Limb (tissue), 2 donors: ENCODE measurements at regions not wholly inside any gene's neighbourhood (a gene's known extent, or its start where the extent isn't known, plus 50 kb on each side); places are given as distances from the start of the nearest gene placed in this dataset.
"Not testable (repeated sequence)": the region's sequence is repeated elsewhere in the genome, so short reads cannot be mapped to it uniquely, and the experiment has no call there.

Experiments
- DNase-seq, 2 donors: peaks; one replicate each; pipeline ENCODE4 v3.0.0-alpha.2; 2016; ENCODE audit errors: extremely low spot score in 2 of 2

DNA sequence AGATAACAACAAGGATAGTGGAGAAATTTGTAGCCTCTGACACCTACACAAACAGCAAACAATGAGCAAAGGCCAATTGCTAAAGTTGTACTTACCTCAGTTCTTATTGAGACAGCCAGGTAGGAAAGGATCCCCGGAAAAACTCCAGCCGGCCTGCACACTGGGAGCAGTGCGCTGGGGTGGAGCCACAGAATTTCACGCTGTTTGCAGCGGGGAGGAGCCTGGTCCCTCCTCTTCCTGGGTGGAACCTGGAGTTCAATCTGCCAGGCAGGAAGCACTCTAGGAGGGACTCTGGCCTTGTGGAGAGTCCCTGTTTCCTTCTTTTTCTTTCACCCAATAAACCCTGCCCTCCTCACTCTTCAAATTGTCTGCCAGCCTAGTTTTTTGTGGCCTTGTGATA, 382.6 kb upstream of the TGIF2LX start:
- not testable (repeated sequence) for DNase-seq

DNA sequence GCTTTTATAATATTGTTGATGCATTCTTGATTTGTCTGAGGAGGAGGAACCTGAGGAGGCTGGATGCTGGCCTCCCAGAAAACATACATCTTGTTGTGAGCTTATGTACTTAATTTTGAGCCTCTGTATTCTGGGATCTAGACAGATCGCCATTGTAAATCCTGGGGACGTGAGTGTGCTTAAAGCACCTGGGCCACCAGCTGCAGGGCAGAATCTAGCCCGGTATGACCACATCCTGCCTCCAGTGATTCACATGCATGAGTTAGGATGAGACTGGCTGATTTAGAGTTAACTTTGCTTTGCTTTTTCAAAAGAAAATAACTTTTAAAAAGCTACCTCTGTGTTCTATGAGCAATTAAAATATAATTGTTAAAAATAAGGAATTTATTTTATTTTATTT, 364.6 kb upstream of the TGIF2LX start:
- DNase-seq, result not testable (repeated sequence)

DNA sequence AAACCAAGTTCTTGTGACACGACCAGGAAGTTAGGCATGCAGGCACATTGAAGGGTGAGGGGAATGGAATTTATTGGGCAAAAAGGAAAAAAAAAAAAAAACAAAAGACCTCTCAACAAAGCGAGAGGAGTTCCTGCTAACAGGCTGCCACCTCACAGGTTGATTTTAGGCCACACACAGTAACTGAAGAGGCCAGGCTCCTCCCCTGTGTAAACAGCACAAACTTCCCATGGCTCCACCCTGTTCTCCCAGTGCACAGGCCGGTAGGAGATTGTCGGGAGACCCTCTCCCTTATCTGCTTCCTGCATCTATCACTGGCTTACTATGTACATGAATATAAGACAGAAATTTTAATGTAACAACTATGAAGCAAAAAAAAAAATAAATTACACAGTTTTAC, 359.6 kb upstream of the TGIF2LX start:
- DNase-seq, result not testable (repeated sequence)

DNA sequence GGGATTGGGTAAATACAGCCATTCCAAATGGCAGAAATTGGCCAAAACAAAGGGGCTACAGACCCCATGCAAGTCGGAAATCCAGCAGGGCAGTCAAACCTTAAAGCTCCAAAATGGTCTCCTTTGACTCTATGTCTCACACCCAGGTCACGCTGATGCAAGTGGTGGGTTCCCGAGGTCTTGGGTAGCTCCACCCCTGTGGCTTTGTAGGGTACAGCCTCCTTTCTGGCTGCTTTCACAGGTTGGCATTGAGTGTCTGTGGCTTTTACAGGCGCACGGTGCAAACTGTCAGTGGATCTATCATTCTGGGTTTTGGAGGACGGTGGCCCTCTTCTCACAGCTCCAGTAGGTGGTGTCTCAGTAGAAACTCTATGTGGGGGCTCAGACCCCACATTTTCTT, 358.6 kb upstream of the TGIF2LX start:
- not testable (repeated sequence) for DNase-seq

DNA sequence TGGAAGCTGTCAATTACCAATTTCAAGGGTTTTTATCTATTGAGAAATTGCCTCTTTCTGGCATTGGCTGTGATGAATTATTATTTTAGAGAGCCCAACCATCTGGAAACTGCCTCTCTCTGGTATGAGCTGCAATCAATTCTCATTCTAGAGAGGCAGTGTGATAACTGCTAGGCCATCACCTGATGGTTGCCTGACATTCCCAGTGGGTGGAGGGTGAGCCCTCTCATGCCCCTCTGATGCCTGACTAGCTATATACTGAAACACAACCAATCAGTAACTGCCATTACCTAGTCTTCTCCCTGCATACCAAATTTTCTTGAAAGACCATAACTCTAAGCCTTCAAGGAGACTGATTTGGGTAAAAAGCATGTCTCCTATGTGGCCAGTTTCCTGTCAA, 353.9 kb upstream of the TGIF2LX start:
- not testable (repeated sequence) for DNase-seq

DNA sequence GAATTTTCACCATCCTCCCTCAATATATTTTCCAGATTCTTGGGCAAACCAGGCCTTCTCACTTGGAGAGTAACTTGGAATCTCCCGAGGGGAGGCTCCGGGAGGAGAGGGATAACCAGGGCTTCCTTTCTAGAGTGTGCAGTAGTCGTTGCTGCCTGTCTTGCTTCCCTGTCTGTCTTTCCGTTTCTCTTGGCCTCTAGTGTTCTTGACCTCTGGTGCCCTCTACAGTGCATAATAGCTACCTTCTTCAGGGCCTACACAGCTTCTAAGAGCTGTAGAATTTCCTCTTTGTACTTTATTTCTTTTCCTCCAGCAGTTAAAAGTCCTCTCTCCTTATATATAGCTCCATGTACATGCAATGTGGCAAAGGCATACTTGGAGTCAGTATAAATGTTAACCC, 339.8 kb upstream of the TGIF2LX start:
- not testable (repeated sequence) for DNase-seq

DNA sequence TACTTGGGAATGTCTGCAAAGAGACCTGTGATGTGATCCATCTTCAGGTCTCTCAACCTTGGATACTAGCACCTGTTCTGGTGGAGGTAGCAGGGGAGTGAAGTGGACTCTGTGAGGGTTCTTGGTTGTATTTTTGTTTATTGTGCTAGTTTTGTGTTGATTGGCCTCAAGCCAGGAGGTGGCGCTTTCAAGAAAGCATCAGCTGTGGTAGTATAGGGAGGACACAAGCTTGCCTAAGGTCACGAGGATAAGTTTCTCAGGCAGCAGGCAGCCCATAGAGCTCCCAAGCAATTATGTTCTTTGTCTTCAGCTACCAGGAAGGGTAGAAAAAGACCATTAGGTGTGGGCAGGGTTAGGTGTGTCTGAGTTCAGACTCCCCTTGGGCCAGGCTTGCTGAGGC, 289.9 kb upstream of the TGIF2LX start:
- DNase-seq, result not testable (repeated sequence)

DNA sequence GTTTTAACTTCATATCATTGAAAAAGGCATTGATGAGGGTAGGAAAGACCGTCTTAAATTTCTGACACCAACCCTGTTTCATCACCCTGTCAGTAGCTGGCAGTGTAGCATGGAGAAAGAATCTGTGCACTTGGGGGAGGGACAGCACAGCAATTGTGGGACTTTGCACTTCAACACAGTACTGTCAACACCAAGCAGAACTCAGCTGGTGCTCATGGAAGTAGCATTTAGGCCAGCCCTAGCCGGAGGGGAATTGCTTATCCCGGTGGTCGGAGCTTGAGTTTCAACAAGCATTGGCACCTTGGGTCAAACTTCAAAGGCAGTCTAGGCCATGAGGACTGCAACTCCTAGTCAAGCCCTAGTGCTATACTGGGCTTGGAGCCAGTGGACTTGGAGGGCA, 285.8 kb upstream of the TGIF2LX start:
- not testable (repeated sequence) for DNase-seq

DNA sequence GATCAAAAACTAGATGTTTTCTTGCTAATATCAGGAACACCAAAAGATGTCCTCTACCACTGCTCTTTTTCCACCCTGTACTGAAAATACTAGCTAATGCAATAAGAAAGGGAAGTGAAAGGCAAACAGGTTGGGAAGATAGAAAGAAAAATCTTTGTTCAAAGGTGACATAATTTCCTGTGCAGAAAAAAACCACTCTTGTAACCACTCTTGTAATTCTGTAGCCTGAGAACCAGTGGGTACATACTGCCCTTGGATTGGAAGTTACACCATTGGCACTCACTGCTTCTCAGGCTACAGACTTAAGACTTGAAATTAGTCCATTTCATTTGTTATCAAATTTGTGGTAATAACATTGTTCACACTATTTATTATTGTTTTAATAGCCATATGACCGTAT, 263.0 kb upstream of the TGIF2LX start:
- DNase-seq, result not testable (repeated sequence)

DNA sequence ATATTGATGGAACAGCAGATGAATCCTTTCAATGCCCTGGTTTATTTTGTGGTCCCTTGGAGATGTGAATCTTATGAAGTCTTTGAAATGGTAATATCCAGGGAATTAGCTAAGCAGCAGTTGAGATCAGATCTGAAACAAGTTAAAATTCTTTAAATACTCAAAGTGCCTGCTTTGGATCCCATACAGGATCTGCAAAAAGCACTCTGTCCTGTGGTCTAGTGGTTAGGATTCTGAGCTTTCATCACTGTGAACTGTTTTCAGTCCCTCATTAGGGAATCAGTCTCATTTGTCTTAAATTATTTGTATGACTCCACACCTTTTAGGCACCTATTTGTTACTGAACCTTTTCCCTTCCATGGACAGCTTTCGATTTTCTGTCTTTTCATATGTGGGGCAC, 215.2 kb upstream of the TGIF2LX start:
- not testable (repeated sequence) for DNase-seq

DNA sequence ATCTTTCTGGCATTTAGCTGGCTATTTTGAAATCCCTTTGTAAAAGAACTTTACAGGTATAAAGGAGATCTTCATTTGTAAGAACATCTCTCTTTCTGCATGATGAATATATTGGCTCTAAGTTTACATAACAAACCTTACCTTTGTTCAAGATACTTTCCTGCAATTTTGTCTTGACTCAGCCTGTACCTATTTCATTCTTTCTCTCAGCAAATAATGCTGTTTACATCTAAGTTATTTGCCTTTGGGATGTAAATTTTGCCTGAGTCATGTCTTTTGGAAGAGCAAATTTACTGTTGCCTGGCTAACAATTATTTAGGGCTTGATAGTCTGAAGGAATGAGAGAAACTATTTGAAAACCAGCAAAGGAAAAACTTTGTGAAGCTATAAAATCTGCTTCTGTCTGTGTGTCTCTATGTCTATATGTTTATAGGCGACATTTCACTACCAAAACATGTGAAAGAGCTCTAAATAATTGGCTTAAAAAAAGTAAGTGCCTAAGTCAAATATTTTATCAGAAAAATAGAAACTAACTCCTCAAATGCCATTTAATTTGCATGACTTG, 214.3 kb upstream of the TGIF2LX start:
- not testable (repeated sequence) for DNase-seq

DNA sequence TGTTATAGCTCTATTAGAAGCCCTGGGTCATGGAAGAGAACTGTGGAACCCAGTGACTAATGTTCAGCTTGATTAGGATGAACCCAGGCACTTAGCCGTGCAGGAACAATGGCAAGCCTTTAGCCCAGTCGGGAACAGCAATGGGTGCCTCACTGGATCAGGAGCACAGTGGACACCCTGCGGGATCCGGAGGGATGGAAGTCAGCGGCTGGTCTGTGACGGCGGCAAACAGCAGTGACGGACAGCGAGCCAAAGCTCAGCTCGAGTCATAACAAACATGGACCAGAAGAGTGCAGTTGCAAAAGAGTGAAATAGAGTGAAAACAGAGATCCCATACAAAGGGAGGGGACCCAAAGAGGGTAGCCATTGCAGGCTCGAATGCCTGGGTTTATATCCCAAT, 187.3 kb upstream of the TGIF2LX start:
- DNase-seq, result not testable (repeated sequence)

DNA sequence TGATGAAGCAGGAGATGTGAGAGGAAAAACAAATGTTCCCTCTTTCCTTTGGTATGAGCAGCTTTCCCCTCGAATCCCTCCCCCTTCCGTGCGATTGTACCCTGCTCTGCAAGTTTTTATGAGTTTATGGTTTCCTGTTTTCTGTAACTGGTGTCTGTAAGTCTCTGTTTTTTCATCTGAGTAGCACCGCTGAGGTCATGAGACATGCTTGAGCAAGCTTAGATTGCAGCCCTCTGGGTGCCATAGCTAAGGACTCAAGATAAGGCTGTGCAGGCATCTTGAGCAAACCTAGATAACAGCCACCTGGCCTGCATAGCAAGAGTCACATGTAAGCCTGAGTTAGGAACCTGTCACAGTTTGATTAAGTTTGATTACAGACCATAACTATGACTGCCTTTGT, 165.2 kb upstream of the TGIF2LX start:
- not testable (repeated sequence) for DNase-seq

DNA sequence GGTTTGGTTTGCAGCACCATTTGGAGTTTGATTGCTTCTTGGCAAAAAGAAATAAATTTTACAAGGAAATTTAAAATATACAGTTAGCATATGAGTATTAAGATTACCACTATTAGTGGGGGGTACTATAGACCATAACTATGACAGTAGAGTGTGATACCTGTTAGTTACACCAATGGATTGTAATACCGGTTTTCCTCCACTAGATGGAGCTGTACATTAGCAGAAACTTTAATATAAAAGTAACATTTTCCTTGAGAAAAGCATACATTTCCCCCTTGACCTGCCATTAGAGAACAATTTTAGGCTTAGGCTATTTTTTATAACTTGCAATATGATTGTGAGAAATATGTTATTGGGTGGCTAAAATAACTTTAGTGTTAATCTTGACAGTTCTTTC, 163.9 kb upstream of the TGIF2LX start:
- not testable (repeated sequence) for DNase-seq

DNA sequence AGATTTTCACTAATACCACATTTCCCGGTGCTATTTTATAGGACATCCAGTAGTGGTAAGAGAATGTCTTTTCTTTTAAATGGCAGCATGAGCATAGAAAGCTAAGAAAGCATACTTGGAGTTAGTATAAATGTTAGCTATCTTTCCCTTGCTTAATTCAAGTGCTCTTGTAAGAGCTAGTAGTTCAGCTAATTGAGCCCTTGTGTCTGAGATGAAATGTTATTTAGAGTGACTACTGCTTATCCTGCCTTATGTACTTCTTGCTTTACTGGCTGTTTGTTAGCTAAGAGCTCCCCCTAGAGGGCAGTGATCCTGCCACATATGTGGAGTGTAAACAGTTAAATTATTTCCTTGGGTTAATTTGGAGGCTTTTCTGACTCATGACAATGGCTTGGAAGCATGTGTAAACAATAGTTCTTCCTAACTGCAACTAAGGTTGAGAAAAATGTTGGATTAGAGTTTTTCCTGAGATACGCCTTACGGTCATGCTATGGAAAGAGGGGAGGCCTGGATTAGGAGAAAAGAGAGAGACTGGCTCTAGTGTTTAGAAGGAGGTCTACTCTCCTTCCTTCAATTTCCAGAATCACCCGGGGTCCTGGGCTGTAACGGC, 162.5 kb upstream of the TGIF2LX start:
- not testable (repeated sequence) for DNase-seq

DNA sequence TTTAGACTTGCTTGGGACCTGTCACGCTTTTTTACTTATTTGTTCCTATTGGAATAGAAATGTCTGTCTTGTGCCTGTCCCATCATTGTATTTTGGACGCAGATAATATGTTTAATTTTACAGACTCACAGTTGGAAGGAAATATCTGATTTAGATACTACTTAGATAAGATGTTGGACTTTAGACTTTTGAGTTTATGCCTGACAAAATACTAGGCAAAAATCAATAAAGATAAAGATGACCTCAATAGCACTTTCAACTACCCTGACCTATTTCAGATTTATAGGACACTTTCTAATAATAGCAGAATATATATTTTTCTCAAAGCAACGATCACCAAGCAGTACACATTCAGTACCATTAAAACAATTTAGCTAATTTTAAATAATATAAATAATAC, 150.1 kb upstream of the TGIF2LX start:
- DNase-seq, result not testable (repeated sequence)

DNA sequence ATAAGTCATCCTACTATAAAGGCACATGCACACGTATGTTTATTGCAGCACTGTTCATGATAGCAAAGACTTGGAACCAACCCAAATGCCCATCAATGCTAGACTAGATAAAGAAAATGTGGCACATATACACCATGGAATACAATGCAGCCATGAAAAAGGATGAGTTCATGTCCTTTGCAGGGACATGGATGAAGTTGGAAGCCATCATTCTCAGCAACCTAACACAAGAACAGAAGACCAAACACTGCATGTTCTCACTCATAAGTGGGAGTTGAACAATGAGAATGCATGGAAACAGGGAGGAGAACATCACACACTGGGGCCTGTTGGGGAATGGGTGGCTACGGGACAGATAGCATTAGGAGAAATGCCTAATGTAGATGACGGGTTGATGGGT, 110.3 kb upstream of the TGIF2LX start:
- DNase-seq, result not testable (repeated sequence)

DNA sequence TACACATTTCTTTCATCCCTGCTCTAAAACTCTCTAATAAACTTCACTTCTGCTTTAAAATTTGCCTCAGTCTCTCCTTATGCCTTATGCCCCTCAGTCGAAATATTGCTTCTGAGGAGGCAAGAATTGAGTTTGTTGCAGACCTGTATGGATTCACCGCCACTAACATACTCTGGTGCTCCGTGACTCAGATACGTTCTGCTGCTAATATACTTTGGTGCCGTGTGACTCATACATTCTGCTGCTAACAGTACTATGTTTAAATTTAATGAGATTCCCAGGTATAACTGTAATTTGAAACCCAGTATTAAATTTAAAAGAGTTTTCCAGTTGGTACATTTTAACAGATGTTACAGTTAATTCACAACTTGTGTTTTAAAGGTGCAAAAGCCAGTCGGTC, 82.0 kb upstream of the TGIF2LX start:
- DNase-seq, result not testable (repeated sequence)

DNA sequence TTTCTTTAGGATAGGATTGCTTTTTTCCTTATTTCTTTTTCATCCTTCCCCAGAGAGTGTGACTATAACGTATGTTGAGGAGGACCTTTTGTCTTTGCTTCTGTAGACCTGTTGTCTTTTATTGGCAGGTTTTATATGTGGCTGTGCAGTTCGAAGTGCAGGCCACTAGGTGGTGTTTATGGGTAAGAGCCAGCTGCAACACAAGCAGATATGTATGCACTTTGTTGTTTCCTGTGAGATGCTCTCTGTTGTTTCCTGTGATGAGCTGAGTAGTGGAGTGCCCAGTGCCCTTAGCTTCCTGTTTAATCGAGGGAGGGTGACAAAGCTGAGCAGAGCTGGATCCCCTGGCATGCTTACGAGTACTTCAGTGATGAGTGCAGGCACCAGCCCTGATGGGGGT, 50.0 kb upstream of the TGIF2LX start:
- peak; percentile 5 to 21 for DNase-seq
